HepG2 (cell line): ENCODE measurements at regions not wholly inside any gene's neighbourhood (a gene's known extent, or its start where the extent isn't known, plus 50 kb on each side); places are given as distances from the start of the nearest gene placed in this dataset.

Experiments
- ATAC-seq: fragments of 200-7000 bp; cut with Tn5 transposase; 3 replicates; pipeline ENCODE4 v1.9.1; 2020; ENCODE audit warnings: mild to moderate bottlenecking, moderate library complexity
- BruUV-seq: library from RNA; stranded (reverse); fragments of 400-500 nt; replicated peaks from 2 replicates; lab custom pipeline; 2021; lab: Mats Ljungman, UMichigan
- CTCF ChIA-PET: fragments of 300-600 bp; formaldehyde crosslinking; extraction: SDS; loops from one replicate; lab custom pipeline; 2021; ENCODE audit warnings: low total read pairs, inconsistent platforms, low intra/inter-chr PET ratio; lab: Yijun Ruan, JAX
- POLR2A ChIA-PET: fragments of 350-600 bp; sonication (Branson Sonifier 250); formaldehyde crosslinking; loops from one replicate; lab custom pipeline; 2020; ENCODE audit warnings: antibody characterized with exemption, inconsistent platforms; lab: Yijun Ruan, JAX
- DNase-seq: peaks from one replicate; pipeline ENCODE4 v3.0.0-alpha.2; 2015; ENCODE audit warnings: low spot score
- FAIRE-seq: peaks from 3 replicates; lab custom pipeline; 2011; peaks lifted over from hg19 to GRCh38; lab: Jason Lieb, UNC
- H2AFZ ChIP-seq: one replicate; pipeline ENCODE4 v1.6.1; 2011; ENCODE audit warnings: low read length, inconsistent platforms
- H3K27ac ChIP-seq: fragments of 300-600 bp; 3 replicates; pipeline ENCODE4 v1.8.0; 2011; ENCODE audit warnings: mixed run types, mild to moderate bottlenecking, mixed read lengths, low read length, inconsistent platforms; ENCODE audit not compliant: insufficient read depth; ENCODE audit errors: extremely low read length
- H3K27me3 ChIP-seq, 2 experiments: fragments of 200-600 bp in 1 of 2; 2 replicates in 1 of 2; 3 replicates in 1 of 2; pipeline versions ENCODE4 v1.6.0 to v1.8.0; 2011; ENCODE audit warnings: low read length in 2 of 2, mild to moderate bottlenecking in 2 of 2, moderate library complexity in 2 of 2, inconsistent platforms in 1 of 2; ENCODE audit not compliant: insufficient read depth in 2 of 2, control insufficient read depth in 1 of 2
- H3K36me3 ChIP-seq, 2 experiments: fragments of 200-600 bp in 1 of 2; replicated peaks in 1 of 2; 2 replicates in 1 of 2; 3 replicates in 1 of 2; pipeline versions ENCODE4 v1.5.1 to v1.8.0; 2011; ENCODE audit warnings: low read length in 2 of 2, inconsistent platforms in 1 of 2; ENCODE audit not compliant: insufficient read depth in 2 of 2, control insufficient read depth in 1 of 2
- H3K4me1 ChIP-seq: 2 replicates; pipeline ENCODE4 v1.5.1; 2012; ENCODE audit warnings: low read length, inconsistent platforms; ENCODE audit not compliant: insufficient read depth
- H3K4me2 ChIP-seq: 2 replicates; pipeline ENCODE4 v1.6.0; 2011; ENCODE audit warnings: low read depth, low read length, inconsistent platforms
- H3K4me3 ChIP-seq, 3 experiments: fragments of 200-600 bp in 1 of 3; sonication (generic), shearing (Covaris generic) in 1 of 3; replicated peaks in 1 of 3; 2 replicates each; pipeline ENCODE4 v1.5.1; 2011 to 2016; ENCODE audit warnings: low read length in 3 of 3, inconsistent platforms in 2 of 3, low read depth in 2 of 3, mild to moderate bottlenecking in 2 of 3, control low read depth in 1 of 3, mixed read lengths in 1 of 3; ENCODE audit not compliant: insufficient read depth in 1 of 3
- H3K79me2 ChIP-seq: one replicate; pipeline ENCODE4 v1.6.1; 2011; ENCODE audit warnings: low read length, inconsistent platforms; ENCODE audit not compliant: insufficient read depth
- H3K9ac ChIP-seq: 2 replicates; pipeline ENCODE4 v1.6.0; 2011; ENCODE audit warnings: mild to moderate bottlenecking, low read depth, low read length, inconsistent platforms; ENCODE audit not compliant: insufficient read depth
- H3K9me3 ChIP-seq: 2 replicates; pipeline ENCODE4 v1.5.1; 2012; ENCODE audit warnings: mild to moderate bottlenecking, low read length
- H4K20me1 ChIP-seq: 2 replicates; pipeline ENCODE4 v1.6.0; 2011; ENCODE audit warnings: inconsistent platforms, mild to moderate bottlenecking, low read length, moderate library complexity; ENCODE audit not compliant: insufficient read depth
- CTCF ChIP-seq: sonication (generic); formaldehyde crosslinking; IDR thresholded peaks from 2 replicates; pipeline ENCODE4 v1.5.0; 2020; ENCODE audit warnings: mild to moderate bottlenecking, missing genetic modification reagents, moderate library complexity
- STAG1 ChIP-seq: sonication (generic); formaldehyde crosslinking; IDR thresholded peaks from 2 replicates; pipeline ENCODE4 v1.4.0; 2020; ENCODE audit warnings: missing genetic modification reagents
- WIZ ChIP-seq: sonication (generic); formaldehyde crosslinking; IDR thresholded peaks from 2 replicates; pipeline ENCODE4 v1.5.1; 2020; ENCODE audit warnings: mild to moderate bottlenecking, missing genetic modification reagents
- ZNF503 ChIP-seq: sonication (generic); formaldehyde crosslinking; IDR thresholded peaks from 2 replicates; pipeline ENCODE4 v1.4.0; 2020; ENCODE audit warnings: missing genetic modification reagents
- ZNF883 ChIP-seq: sonication (generic); formaldehyde crosslinking; IDR thresholded peaks from 2 replicates; pipeline ENCODE4 v1.5.1; 2020; ENCODE audit warnings: mild to moderate bottlenecking, missing genetic modification reagents; ENCODE audit errors: not compliant biosample characterization
- WGBS: methylation state at CpG from one replicate; pipeline ENCODE4 v1.1.6; 2017; ENCODE audit warnings: low lambda C conversion rate; 5-methylcytosine and 5-hydroxymethylcytosine counted together
- in situ Hi-C: cut with HindIII; loops from 2 replicates; pipeline ENCODE4 v1.10.0; 2017; ENCODE audit warnings: low pct_unique_long_range_greater_than_20kb; ENCODE audit not compliant: extremely low pct_ligation_motif_present
- intact Hi-C: fragments of 100-400 bp; cut with micrococcal nuclease; formaldehyde crosslinking; loops from one replicate; pipeline ENCODE4 v1.10.0; 2022; ENCODE audit not compliant: unreplicated experiment

- BruUV-seq: no TSS peak
- H3K27me3 ChIP-seq: no peaks in the 10 kb centered on the region
- in situ Hi-C loops: no loop called here
These were observed 127.2 kb downstream of the ARL5B start for GRCh38 chr10:18786478-18786877.

GRCh38 chr10:18793951-18794350 is 134.7 kb downstream of the ARL5B start:
- intact Hi-C loops: no loop called here
- POLR2A ChIA-PET: no interaction called here
- CTCF ChIA-PET: no interaction called here
- whole genome bisulfite sequencing: 7% methylated on average over 3 of the region's 3 CpGs
- in situ Hi-C loops: no loop called here
- BruUV-seq: no TSS peak
- DNase-seq: peak; percentile 4
- Histone ChIP-seq H3K79me2 (no peaks in the 10 kb centered on the region), H4K20me1 (no peaks in the 10 kb centered on the region), H3K36me3 (no peaks in the 10 kb centered on the region), H3K27ac (no peak overlapping the region), H3K4me2 (no peak overlapping the region), H3K9ac (no peak overlapping the region), H3K27me3 (no peaks in the 10 kb centered on the region), H3K9me3 (0 out of 2 replicates have a peak, but pooled peaks cover 6% of the 10 kb centered on the region), H2AFZ (no peak overlapping the region), H3K4me1 (no peaks in the 10 kb centered on the region), H3K4me3 (no peak overlapping the region)
- TF ChIP-seq WIZ (CRISPR knock-in tag) (no peak), ZNF503 (CRISPR knock-in tag) (no peak), STAG1 (CRISPR knock-in tag) (peak; percentile 38; the same call in 1 of the 2 replicates), CTCF (CRISPR knock-in tag) (peak; percentile 30)
- no peak for FAIRE-seq
- ATAC-seq: no peak

More at GRCh38 chr10:18786478-18786877, 127.2 kb downstream of the ARL5B start:
- H3K27ac ChIP-seq: no peak overlapping the region
- intact Hi-C loops: no loop called here
- DNase-seq (no peak), ATAC-seq (no peak), FAIRE-seq (no peak)
- no peak for TF ChIP-seq ZNF883
- H3K79me2 ChIP-seq: no peaks in the 10 kb centered on the region
- H3K9me3 ChIP-seq: no peaks in the 10 kb centered on the region
- H3K4me2 ChIP-seq: no peak overlapping the region
- 3% methylated on average over 3 of the region's 3 CpGs for WGBS
- no peak overlapping the region for H2AFZ ChIP-seq
- POLR2A ChIA-PET: no interaction called here
- no peaks in the 10 kb centered on the region for H4K20me1 ChIP-seq
- H3K4me3 ChIP-seq: no peak overlapping the region
- CTCF ChIA-PET: no interaction called here
- no peaks in the 10 kb centered on the region for H3K36me3 ChIP-seq
- H3K9ac ChIP-seq: no peak overlapping the region
- H3K4me1 ChIP-seq: no peaks in the 10 kb centered on the region
